ENCODE measurements at regions not wholly inside any gene's neighbourhood (a gene's known extent, or its start where the extent isn't known, plus 50 kb on each side); places are given as distances from the start of the nearest gene placed in this dataset.

- DNase-seq (ENCODE audit: extremely low read depth, low read depth) = no peak
- no peak for TF ChIP-seq CTCF (IDR thresholded peaks at IDR 0.05; ENCODE audit: low read depth, low read length)
Measured at GRCh38 chr1:96536581-96536980, 185.0 kb upstream of the PTBP2 start.

DNA sequence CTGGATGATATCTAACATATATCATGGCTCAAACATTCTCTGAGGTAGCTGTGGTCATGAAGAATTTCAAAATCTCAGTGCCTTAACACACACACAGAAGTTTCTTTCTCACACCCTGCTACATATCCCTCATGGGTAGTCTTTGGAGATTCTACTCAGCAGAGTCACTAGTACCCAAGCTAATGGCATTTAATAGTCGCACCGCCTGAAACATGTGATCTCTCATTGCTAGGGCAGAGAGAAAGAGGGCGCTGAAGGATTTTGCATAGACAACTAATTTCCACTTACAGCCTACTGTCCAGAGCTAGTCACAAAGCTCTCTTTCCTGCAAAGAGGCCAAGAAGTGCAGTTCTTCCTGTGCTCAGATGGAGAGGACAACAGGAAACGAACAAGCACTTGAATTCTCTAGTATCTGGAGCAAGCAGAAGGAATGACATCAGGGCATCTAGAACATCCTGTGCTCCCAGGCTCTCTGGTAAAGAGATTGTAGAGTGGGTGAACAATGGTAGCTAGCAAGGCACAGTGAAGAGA, 183.4 kb upstream of the PTBP2 start:
- peak; percentile 39 for TF ChIP-seq CTCF (IDR thresholded peaks at IDR 0.05; ENCODE audit: low read depth, low read length)
- no peak for DNase-seq (ENCODE audit: extremely low read depth, low read depth)

DNA sequence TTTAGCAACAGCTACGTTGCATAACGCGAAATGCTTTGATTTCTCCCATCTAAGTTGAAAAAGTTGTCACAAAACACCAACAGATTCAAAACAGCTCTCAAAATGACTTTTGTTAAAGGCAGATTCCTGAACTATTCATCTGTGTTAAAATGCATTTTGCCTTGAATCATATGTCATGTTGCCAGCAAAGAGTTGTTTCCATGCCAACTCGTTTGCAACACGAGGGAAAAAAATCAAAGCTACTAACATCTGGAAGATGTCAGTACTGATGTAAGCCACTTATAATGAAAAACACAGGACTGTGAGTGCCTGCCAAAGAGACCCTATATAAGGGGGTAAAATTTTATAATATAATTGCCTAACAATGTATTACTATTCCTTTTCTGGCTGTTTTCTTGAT, 182.7 kb upstream of the PTBP2 start:
- no peak for TF ChIP-seq CTCF (IDR thresholded peaks at IDR 0.05; ENCODE audit: low read depth, low read length)
- peak; percentile 90 for DNase-seq (ENCODE audit: extremely low read depth, low read depth)

DNA sequence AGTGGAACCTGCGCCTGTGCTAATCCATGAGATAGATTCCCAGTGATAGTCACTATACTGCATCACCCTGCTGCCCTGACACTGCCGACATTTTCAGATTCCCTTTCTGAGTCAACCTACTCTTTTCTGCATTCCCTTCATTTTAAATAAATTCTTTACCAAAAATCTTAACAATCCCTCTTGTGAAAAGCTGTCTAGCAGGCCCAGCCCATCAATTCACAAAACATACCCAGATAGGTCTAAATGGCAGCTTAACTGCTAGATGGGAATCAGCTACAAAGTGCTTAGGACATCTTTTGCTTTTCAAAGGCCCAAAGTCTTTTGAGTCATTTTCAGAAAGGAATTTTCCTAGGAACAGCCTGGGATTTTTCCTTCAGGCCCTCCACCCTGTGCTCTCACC, 180.1 kb upstream of the PTBP2 start:
- DNase-seq (ENCODE audit: extremely low read depth, low read depth) = no peak
- no peak for TF ChIP-seq CTCF (IDR thresholded peaks at IDR 0.05; ENCODE audit: low read depth, low read length)

GRCh38 chr1:96544051-96544830, 177.3 kb upstream of the PTBP2 start:
- no peak for DNase-seq (ENCODE audit: extremely low read depth, low read depth)
- TF ChIP-seq CTCF (IDR thresholded peaks at IDR 0.05; ENCODE audit: low read depth, low read length) = no peak

GRCh38 chr1:96544831-96545221, 176.8 kb upstream of the PTBP2 start:
- no peak for TF ChIP-seq CTCF (IDR thresholded peaks at IDR 0.05; ENCODE audit: low read depth, low read length)
- DNase-seq (ENCODE audit: extremely low read depth, low read depth) = no peak

DNA sequence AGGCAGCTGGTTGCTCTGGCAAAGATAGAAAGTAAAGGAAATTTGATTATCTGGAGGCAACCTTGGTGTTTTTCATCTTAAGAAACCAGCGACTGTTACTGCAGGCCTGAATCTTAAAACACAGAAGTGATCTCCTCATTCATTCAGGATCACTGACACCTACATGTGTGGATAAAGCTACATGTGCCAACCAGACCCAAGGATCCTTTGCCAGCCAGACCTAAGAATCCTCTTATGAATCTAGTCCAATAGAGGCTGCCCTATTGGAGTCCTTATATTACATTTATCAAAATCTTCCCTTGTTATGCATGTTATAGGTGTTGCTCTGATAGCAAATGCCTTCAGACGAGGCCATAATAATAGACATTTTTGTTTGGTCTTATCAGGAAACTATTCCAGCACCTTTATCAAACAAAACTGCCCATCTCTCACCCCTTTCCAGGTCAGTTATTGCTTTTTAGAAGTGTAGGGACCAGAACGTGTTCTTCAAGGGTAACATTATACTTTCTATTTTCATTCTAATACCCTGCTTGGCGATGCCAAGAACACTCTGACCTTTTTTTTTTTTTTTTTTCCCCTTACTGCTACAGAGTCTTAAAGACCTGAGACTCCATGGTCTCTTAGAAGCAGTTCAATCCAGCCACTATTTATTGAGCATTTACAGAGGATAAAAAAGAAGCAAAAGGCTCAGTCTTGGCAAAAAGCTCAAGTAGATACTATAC, 175.5 kb upstream of the PTBP2 start:
- no peak for TF ChIP-seq CTCF (IDR thresholded peaks at IDR 0.05; ENCODE audit: low read depth, low read length)
- no peak for DNase-seq (ENCODE audit: extremely low read depth, low read depth)

Data from AG09319 (cell line).